Spleen (tissue), 11 donors: ENCODE measurements at regions not wholly inside any gene's neighbourhood (a gene's known extent, or its start where the extent isn't known, plus 50 kb on each side); places are given as distances from the start of the nearest gene placed in this dataset.

Experiments used
- DNase-seq: peaks from one replicate; pipeline ENCODE4 v3.0.0-alpha.2; 2020
- H3K27ac ChIP-seq, 8 donors: fragments of 200-600 bp; sonication (generic) in 7 of 8; 1 replicate in 4 of 8; 2 replicates in 4 of 8; pipeline versions ENCODE4 v1.5.0 to v1.8.0; 2016 to 2021; ENCODE audit warnings: inconsistent platforms in 4 of 8, mild to moderate bottlenecking in 4 of 8, moderate library complexity in 1 of 8
- H3K27me3 ChIP-seq, 7 donors: fragments of 200-600 bp; sonication (generic) in 6 of 7; replicated peaks in 1 of 7; 1 replicate in 4 of 7; 2 replicates in 3 of 7; pipeline versions ENCODE4 v1.5.0 to v1.8.0; 2016 to 2021; ENCODE audit warnings: inconsistent platforms in 3 of 7, mild to moderate bottlenecking in 1 of 7
- H3K36me3 ChIP-seq, 6 donors: fragments of 200-600 bp; sonication (generic) in 5 of 6; 1 replicate in 4 of 6; 2 replicates in 2 of 6; pipeline versions ENCODE4 v1.5.0 to v1.8.0; 2016 to 2021; ENCODE audit warnings: inconsistent platforms in 2 of 6
- H3K4me1 ChIP-seq, 6 donors: fragments of 200-600 bp; sonication (generic) in 5 of 6; 1 replicate in 3 of 6; 2 replicates in 3 of 6; pipeline versions ENCODE4 v1.5.0 to v1.8.0; 2016 to 2021; ENCODE audit warnings: inconsistent platforms in 3 of 6
- H3K4me3 ChIP-seq, 8 donors: fragments of 200-600 bp; sonication (generic) in 7 of 8; 1 replicate in 4 of 8; 2 replicates in 4 of 8; pipeline versions ENCODE4 v1.5.0 to v1.8.0; 2016 to 2021; ENCODE audit warnings: inconsistent platforms in 4 of 8, mild to moderate bottlenecking in 4 of 8, moderate library complexity in 2 of 8
- H3K9me3 ChIP-seq, 8 donors: fragments of 200-600 bp; sonication (generic) in 7 of 8; 1 replicate in 4 of 8; 2 replicates in 4 of 8; pipeline versions ENCODE4 v1.5.0 to v1.8.0; 2016 to 2021; ENCODE audit warnings: inconsistent platforms in 4 of 8
- CTCF ChIP-seq, 11 experiments: fragments of 200-600 bp in 7 of 11; fragments of 450-650 bp in 4 of 11; sonication (generic) in 4 of 11; IDR thresholded peaks in 8 of 11; conservative IDR thresholded peaks in 3 of 11; 1 replicate in 7 of 11; 2 replicates in 4 of 11; pipeline versions ENCODE4 v1.4.0 to v1.8.0; 2016 to 2021; ENCODE audit warnings: antibody characterized with exemption in 11 of 11, inconsistent platforms in 4 of 11, mild to moderate bottlenecking in 1 of 11
- POLR2A ChIP-seq, 3 donors: fragments of 450-650 bp; IDR thresholded peaks; one replicate each; pipeline ENCODE4 v1.5.1; 2017; ENCODE audit warnings: antibody characterized with exemption in 3 of 3, mild to moderate bottlenecking in 1 of 3
- POLR2AphosphoS5 ChIP-seq, 3 donors: sonication (generic); formaldehyde crosslinking; IDR thresholded peaks; one replicate each; pipeline ENCODE4 v1.5.1; 2017; ENCODE audit warnings: antibody characterized with exemption in 3 of 3
- WGBS, 5 donors: extraction: QIAGEN DNeasy Blood & Tissue Kit in 3 of 5; methylation state at CpG; one replicate each; pipeline versions ENCODE4 v1.1.5 to v1.1.7; 2013 to 2018; 5-methylcytosine and 5-hydroxymethylcytosine counted together
- intact Hi-C: fragments of 100-400 bp; cut with DNase I; formaldehyde crosslinking; loops from one replicate; pipeline ENCODE4 v1.15.0; 2023; ENCODE audit warnings: low total_unique reads
- donor health status: healthy with polysubstance abuse.
- donor health status: DM: no; HTN: no; CAD: no; lungs with moderate emphysema.
- donor health status: DM: no; HTN: no; CAD: no.
- donor health status: Bipolar disorder and iron deficiency.
- donor health status: healthy.
- donor health status: DM: no; HTN: no; CAD: no.
- donor health status: DM: yes; HTN: yes; CAD: no.

- Histone ChIP-seq H3K27ac (peak overlapping the region; percentile 97 to 100 (median 100)), H3K27me3 (no peaks in the 10 kb centered on the region), H3K4me3 (peak overlapping the region; percentile 47 to 76 (median 70)), H3K4me1 (peaks cover 0 to 30% (median 18%) of the 10 kb centered on the region in 6 donors), H3K36me3 (no peaks in the 10 kb centered on the region), H3K9me3 (no peaks in the 10 kb centered on the region)
- intact Hi-C loops = loop anchor here (2.0 kb wide), 1 partner anchor 108 kb away; no protein-coding TSS in a partner anchor
- TF ChIP-seq POLR2AphosphoS5 (IDR thresholded peaks at IDR 0.05) (peak; percentile 91 to 97 (median 92)), CTCF (IDR thresholded peaks at IDR 0.05 in 8 of 11, conservative IDR thresholded peaks at IDR 0.05 in 3 of 11) (peak; percentile 56 to 88 (median 76)), POLR2A (IDR thresholded peaks at IDR 0.05) (peak; percentile 21 to 41 (median 29))
- 0 to 1% (median 0%) methylated on average over 34 to 67 of the region's 67 CpGs for WGBS, 5 donors
- DNase-seq = peak; percentile 98
These were observed 106.6 kb upstream of the HNRNPU start for GRCh38 chr1:244970744-244971551.

- Histone ChIP-seq H3K4me1 (peaks cover 0 to 37% (median 20%) of the 10 kb centered on the region in 6 donors), H3K9me3 (no peaks in the 10 kb centered on the region), H3K4me3 (peak overlapping the region; percentile 54 to 76 (median 70)), H3K36me3 (no peaks in the 10 kb centered on the region), H3K27ac (peak overlapping the region; percentile 97 to 100 (median 100)), H3K27me3 (no peaks in the 10 kb centered on the region)
- WGBS, 5 donors = 1 to 2% (median 1%) methylated on average over 17 to 54 of the region's 55 CpGs
- TF ChIP-seq CTCF (IDR thresholded peaks at IDR 0.05 in 8 of 11, conservative IDR thresholded peaks at IDR 0.05 in 3 of 11) (no peak), POLR2AphosphoS5 (IDR thresholded peaks at IDR 0.05) (peak in 1 of 3 donors; percentile 1), POLR2A (IDR thresholded peaks at IDR 0.05) (peak in 1 of 3 donors; percentile 38)
- intact Hi-C loops = loop anchor here (2.0 kb wide), 1 partner anchor 107 kb away; no protein-coding TSS in a partner anchor
- peak; percentile 96 for DNase-seq
These were observed 105.9 kb upstream of the HNRNPU start for GRCh38 chr1:244970236-244970743.

- no peaks in the 10 kb centered on the region for H3K36me3 ChIP-seq
- H3K9me3 ChIP-seq = no peaks in the 10 kb centered on the region
- TF ChIP-seq POLR2AphosphoS5 (IDR thresholded peaks at IDR 0.05) (peak; percentile 87 to 88 (median 88)), CTCF (IDR thresholded peaks at IDR 0.05 in 8 of 11, conservative IDR thresholded peaks at IDR 0.05 in 3 of 11) (no peak), POLR2A (IDR thresholded peaks at IDR 0.05) (peak in 1 of 3 donors; percentile 58)
- peak overlapping the region; percentile 54 to 76 (median 70) for H3K4me3 ChIP-seq
- intact Hi-C loops = loop anchor here (2.0 to 10.0 kb wide), 2 partner anchors 107 to 135 kb away; partner anchors contain the start of gene COX20
- 3 to 4% (median 3%) methylated on average over 49 to 54 of the region's 54 CpGs for WGBS, 5 donors
- peaks cover 0 to 44% (median 26%) of the 10 kb centered on the region in 6 donors for H3K4me1 ChIP-seq
- peak overlapping the region; percentile 97 to 100 (median 100) for H3K27ac ChIP-seq
- peak; percentile 91 for DNase-seq
- no peaks in the 10 kb centered on the region for H3K27me3 ChIP-seq
These were observed 105.3 kb upstream of the HNRNPU start for GRCh38 chr1:244969355-244970235.
